OCI-LY1 (cell line): ENCODE measurements at regions not wholly inside any gene's neighbourhood (a gene's known extent, or its start where the extent isn't known, plus 50 kb on each side); places are given as distances from the start of the nearest gene placed in this dataset.

Source experiments
- H2AFZ ChIP-seq: fragments of 200-600 bp; sonication (generic), shearing (Covaris generic); 2 replicates; pipeline ENCODE4 v1.6.0; 2014; ENCODE audit warnings: antibody characterized with exemption, mild to moderate bottlenecking, low read length
- H3F3A ChIP-seq: fragments of 200-600 bp; sonication (generic), shearing (Covaris generic); 2 replicates; pipeline ENCODE4 v1.6.0; 2014; ENCODE audit warnings: mild to moderate bottlenecking, antibody characterized with exemption, low read length, moderate library complexity; ENCODE audit not compliant: insufficient read depth
- H3K27ac ChIP-seq: fragments of 200-600 bp; sonication (generic); 2 replicates; pipeline ENCODE4 v1.5.1; 2014; ENCODE audit warnings: low read length, mixed run types, mild to moderate bottlenecking, low read depth; ENCODE audit not compliant: poor library complexity, severe bottlenecking
- H3K27me3 ChIP-seq: fragments of 200-600 bp; sonication (generic); 2 replicates; pipeline ENCODE4 v1.6.0; 2014; ENCODE audit warnings: antibody characterized with exemption, mild to moderate bottlenecking, low read length, moderate library complexity; ENCODE audit not compliant: insufficient read depth
- H3K36me3 ChIP-seq: fragments of 200-600 bp; sonication (generic); 2 replicates; pipeline ENCODE4 v1.6.1; 2014; ENCODE audit warnings: mild to moderate bottlenecking, antibody characterized with exemption, low read length, moderate library complexity, mixed read lengths; ENCODE audit not compliant: insufficient read depth
- H3K4me1 ChIP-seq: fragments of 200-600 bp; sonication (generic); 2 replicates; pipeline ENCODE4 v1.5.1; 2014; ENCODE audit warnings: mild to moderate bottlenecking, low read length, moderate library complexity; ENCODE audit not compliant: insufficient read depth, severe bottlenecking
- H3K4me2 ChIP-seq: fragments of 200-600 bp; sonication (generic), shearing (Covaris generic); 2 replicates; pipeline ENCODE4 v1.6.1; 2014; ENCODE audit warnings: low read length
- H3K4me3 ChIP-seq: fragments of 200-600 bp; sonication (generic); 2 replicates; pipeline ENCODE4 v1.5.1; 2014; ENCODE audit warnings: low read length, low read depth, mild to moderate bottlenecking, mixed read lengths; ENCODE audit not compliant: poor library complexity, severe bottlenecking
- H3K79me2 ChIP-seq: fragments of 200-600 bp; shearing (Covaris generic); 2 replicates; pipeline ENCODE4 v1.6.1; 2016; ENCODE audit warnings: mixed run types, low read length, mixed read lengths; ENCODE audit not compliant: insufficient read depth
- H3K9ac ChIP-seq: fragments of 200-600 bp; sonication (generic), shearing (Covaris generic); 2 replicates; pipeline ENCODE4 v1.6.1; 2014; ENCODE audit warnings: mild to moderate bottlenecking, low read length, mixed read lengths
- H3K9me2 ChIP-seq: fragments of 200-600 bp; sonication (generic), shearing (Covaris generic); 2 replicates; pipeline ENCODE4 v1.6.1; 2014; ENCODE audit warnings: low read depth, mild to moderate bottlenecking, low read length, mixed read lengths
- H3K9me3 ChIP-seq: fragments of 200-600 bp; shearing (Covaris generic); 2 replicates; pipeline ENCODE4 v1.6.1; 2014; ENCODE audit warnings: low read length, mixed read lengths
- H4K20me1 ChIP-seq: fragments of 200-600 bp; sonication (generic), shearing (Covaris generic); 2 replicates; pipeline ENCODE4 v1.6.0; 2016; ENCODE audit warnings: mild to moderate bottlenecking, low read length; ENCODE audit not compliant: insufficient read depth
- EZH2 ChIP-seq: fragments of 200-600 bp; sonication (generic), shearing (Covaris generic); IDR thresholded peaks from 2 replicates; pipeline ENCODE4 v1.8.0; 2017; ENCODE audit warnings: borderline replicate concordance, mixed run types, mild to moderate bottlenecking, antibody characterized with exemption, low read length, moderate library complexity, mixed read lengths
- TF ChIP-seq, protein P1 (sequence below): fragments of 200-600 bp; sonication (generic), shearing (Covaris generic); IDR thresholded peaks from 2 replicates; pipeline ENCODE4 v1.5.1; 2017; ENCODE audit warnings: mild to moderate bottlenecking, antibody characterized with exemption, low read length, moderate library complexity, mixed read lengths

DNA sequence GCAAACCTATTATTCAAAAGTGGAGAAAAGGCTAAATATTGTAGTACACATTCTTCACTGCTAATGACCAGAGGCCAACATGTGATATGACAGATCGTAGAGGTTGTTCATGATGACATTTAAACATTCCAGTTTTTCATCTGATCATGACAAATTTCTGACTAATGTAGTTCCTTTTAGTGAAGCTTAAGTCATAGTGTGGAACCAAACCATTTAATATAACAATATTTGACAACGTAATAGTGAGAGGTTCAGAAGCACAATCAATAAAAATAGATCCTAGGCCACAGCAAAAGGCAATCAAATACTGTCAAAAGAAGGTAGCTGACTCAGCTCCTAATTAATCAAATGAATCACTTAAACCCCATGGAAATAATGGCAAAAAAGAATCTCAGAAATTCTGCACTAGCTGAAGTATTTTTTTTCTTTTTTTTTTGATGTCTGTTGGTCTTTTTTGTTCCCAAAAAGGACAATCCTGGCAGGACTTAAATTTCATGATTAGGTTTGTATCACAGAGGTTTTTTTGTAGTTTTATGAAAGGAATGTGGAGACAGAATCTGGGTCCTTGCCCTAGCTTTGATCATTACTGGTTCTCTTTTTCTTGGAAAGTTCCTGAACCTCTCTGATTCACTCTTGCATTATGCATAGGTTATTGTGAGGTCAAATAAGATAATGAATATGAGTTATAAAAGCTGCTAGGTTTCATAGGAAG is 795.0 kb downstream of the DTWD2 start:
- no peaks in the 10 kb centered on the region for H3K36me3 ChIP-seq
- H3K27me3 ChIP-seq: no peaks in the 10 kb centered on the region
- no peaks in the 10 kb centered on the region for H3K9me2 ChIP-seq
- H3K79me2 ChIP-seq: no peaks in the 10 kb centered on the region
- H3K4me2 ChIP-seq: no peak overlapping the region
- H3K4me3 ChIP-seq: no peak overlapping the region
- H3K4me1 ChIP-seq: no peaks in the 10 kb centered on the region
- no peaks in the 10 kb centered on the region for H3K9me3 ChIP-seq
- no peaks in the 10 kb centered on the region for H4K20me1 ChIP-seq
- H3K9ac ChIP-seq: no peak overlapping the region
- H2AFZ ChIP-seq: no peak overlapping the region
- no peak overlapping the region for H3K27ac ChIP-seq
- TF ChIP-seq, protein P1, sequence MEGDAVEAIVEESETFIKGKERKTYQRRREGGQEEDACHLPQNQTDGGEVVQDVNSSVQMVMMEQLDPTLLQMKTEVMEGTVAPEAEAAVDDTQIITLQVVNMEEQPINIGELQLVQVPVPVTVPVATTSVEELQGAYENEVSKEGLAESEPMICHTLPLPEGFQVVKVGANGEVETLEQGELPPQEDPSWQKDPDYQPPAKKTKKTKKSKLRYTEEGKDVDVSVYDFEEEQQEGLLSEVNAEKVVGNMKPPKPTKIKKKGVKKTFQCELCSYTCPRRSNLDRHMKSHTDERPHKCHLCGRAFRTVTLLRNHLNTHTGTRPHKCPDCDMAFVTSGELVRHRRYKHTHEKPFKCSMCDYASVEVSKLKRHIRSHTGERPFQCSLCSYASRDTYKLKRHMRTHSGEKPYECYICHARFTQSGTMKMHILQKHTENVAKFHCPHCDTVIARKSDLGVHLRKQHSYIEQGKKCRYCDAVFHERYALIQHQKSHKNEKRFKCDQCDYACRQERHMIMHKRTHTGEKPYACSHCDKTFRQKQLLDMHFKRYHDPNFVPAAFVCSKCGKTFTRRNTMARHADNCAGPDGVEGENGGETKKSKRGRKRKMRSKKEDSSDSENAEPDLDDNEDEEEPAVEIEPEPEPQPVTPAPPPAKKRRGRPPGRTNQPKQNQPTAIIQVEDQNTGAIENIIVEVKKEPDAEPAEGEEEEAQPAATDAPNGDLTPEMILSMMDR: no peak
- no peak for TF ChIP-seq EZH2
- H3F3A ChIP-seq: no peaks in the 10 kb centered on the region

DNA sequence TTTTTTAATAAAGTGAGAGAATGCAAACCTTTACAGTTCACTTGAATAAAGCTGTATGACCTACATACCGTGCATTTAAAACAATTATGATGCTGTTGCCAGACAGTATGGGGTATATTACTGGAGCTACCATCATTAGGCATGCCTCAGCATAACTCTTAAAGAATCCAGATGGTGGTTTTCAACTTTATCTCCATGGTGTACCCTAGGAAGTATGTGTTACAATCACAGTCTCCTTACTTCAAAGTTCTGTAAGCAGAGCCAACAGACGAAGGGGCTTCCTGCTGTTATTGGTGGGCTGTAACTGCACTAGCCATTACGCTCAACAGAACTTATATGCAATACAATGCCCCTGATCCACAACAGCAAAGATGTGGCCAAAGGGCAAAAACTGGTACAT is 803.3 kb downstream of the DTWD2 start:
- no peak for TF ChIP-seq EZH2
- TF ChIP-seq, protein P1: no peak

DNA sequence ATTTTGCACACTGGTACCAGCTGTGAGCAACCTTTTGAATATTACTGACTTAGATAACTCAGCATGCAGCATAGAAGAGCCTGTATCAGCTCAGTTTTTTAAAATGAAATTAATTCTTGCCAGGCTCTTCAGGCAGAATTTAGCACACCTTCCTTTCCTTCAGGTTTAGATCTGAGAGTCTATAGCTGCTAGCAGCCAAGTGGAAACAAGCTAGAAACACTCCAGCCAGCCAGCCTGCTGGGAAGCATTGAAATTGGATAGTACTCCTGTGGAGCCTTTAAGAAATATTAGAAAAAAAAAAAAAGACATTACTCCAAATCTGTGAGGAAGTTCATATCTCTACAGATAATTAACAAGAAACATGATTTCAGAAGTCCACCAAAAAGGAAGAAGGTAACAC is 812.2 kb downstream of the DTWD2 start:
- no peaks in the 10 kb centered on the region for H4K20me1 ChIP-seq
- no peaks in the 10 kb centered on the region for H3K27me3 ChIP-seq
- H3K27ac ChIP-seq: no peak overlapping the region
- no peaks in the 10 kb centered on the region for H3K79me2 ChIP-seq
- no peak overlapping the region for H3K4me2 ChIP-seq
- H2AFZ ChIP-seq: no peak overlapping the region
- no peaks in the 10 kb centered on the region for H3F3A ChIP-seq
- no peak overlapping the region for H3K9ac ChIP-seq
- H3K9me2 ChIP-seq: no peaks in the 10 kb centered on the region
- H3K4me1 ChIP-seq: no peaks in the 10 kb centered on the region
- H3K36me3 ChIP-seq: no peaks in the 10 kb centered on the region
- TF ChIP-seq, protein P1: no peak
- TF ChIP-seq EZH2: no peak
- no peaks in the 10 kb centered on the region for H3K9me3 ChIP-seq
- H3K4me3 ChIP-seq: no peak overlapping the region

More for the DNA sequence above, 803.3 kb downstream of the DTWD2 start:
- Histone ChIP-seq H3K27ac (no peak overlapping the region), H4K20me1 (no peaks in the 10 kb centered on the region), H3K27me3 (no peaks in the 10 kb centered on the region), H3K9ac (no peak overlapping the region), H2AFZ (no peak overlapping the region), H3F3A (no peaks in the 10 kb centered on the region), H3K36me3 (no peaks in the 10 kb centered on the region), H3K79me2 (no peaks in the 10 kb centered on the region), H3K9me3 (no peaks in the 10 kb centered on the region), H3K4me3 (no peak overlapping the region), H3K4me2 (no peak overlapping the region), H3K4me1 (no peaks in the 10 kb centered on the region), H3K9me2 (no peaks in the 10 kb centered on the region)
